HG03159 (cell line): ENCODE measurements at regions not wholly inside any gene's neighbourhood (a gene's known extent, or its start where the extent isn't known, plus 50 kb on each side); places are given as distances from the start of the nearest gene placed in this dataset.
"Not testable (repeated sequence)": the region's sequence is repeated elsewhere in the genome, so short reads cannot be mapped to it uniquely, and the experiment has no call there.

Experiments
- ATAC-seq: cut with Tn5 transposase; IDR thresholded peaks from one replicate; pipeline ENCODE4 v1.9.1; 2021; ENCODE audit warnings: mild to moderate bottlenecking, moderate library complexity; ENCODE audit not compliant: unreplicated experiment

DNA sequence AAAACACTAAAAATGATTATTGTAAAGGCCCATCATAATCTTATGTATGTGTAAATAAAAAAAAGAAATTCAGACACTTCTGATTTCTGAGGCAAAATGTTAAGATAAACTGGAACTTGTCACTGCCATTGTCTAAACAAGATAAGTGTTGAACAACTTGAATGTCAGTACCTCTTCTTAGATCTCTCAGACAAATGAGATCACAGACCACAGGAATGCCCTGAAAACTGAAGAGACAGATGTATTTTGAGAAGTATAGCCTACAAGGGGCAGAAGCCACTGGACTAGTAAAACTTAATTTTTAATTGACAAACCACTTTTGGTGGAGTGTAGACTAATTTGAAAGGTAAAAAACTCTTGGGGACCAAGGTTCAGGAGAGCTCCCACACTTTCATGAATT is 375.5 kb upstream of the SLITRK5 start:
- no peak for ATAC-seq

GRCh38 chr13:87302034-87302433 is 369.1 kb upstream of the SLITRK5 start:
- no peak for ATAC-seq

DNA sequence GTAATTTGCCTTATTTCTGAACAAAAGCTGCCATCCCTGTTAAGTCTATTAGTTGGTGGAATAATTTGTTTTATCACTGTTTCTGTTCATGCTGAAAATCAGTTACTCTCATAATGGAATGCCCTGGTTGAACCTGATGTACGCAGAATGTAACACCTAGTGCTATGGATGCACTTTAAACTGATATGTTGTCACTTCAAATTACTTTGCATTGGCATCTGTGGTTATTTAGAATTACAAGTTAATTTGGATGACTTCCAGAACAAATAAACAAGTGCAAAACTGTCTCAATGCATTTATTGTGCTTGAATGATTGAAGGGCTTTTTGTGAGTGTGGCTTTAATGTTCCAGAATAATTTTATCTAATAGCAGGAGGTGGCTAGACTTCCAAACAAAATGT is 368.2 kb upstream of the SLITRK5 start:
- no peak for ATAC-seq

DNA sequence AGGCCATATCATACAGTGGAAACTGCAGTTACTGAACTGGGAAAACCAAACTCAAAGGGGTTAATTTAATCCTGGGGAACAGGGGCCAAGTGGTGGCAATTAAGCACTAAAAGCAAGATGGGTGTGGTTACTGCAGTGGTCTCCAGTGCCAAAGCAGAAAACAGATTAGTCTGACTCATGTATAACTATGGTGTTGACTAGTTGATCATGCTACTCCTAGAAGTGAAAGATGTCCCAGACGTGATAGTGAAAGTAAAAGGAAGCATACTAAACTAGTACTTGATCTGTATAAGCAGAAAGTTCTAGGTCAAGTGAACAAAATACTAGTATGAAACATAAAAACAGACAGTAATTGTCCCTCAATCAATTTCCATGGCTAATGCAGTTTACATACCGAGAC is 360.0 kb upstream of the SLITRK5 start:
- no peak for ATAC-seq

DNA sequence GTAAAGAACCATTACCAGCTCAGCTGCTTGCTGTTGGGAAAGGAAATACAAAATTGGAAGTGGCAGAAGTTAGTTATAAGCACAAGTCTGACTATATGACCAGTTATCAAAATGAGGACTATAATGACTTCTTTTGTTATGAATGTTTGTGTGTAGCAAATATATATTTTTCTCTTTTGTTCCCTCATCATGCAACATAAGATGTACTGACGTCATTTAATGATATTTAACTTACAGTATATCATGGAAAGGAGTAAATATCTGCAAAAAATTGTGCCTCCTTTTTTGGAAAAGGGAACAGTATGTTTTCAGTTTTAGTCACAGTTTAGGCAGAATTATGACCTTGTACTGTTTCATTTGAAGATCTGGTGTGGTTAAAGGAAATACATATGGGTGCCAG is 356.3 kb upstream of the SLITRK5 start:
- ATAC-seq = no peak

DNA sequence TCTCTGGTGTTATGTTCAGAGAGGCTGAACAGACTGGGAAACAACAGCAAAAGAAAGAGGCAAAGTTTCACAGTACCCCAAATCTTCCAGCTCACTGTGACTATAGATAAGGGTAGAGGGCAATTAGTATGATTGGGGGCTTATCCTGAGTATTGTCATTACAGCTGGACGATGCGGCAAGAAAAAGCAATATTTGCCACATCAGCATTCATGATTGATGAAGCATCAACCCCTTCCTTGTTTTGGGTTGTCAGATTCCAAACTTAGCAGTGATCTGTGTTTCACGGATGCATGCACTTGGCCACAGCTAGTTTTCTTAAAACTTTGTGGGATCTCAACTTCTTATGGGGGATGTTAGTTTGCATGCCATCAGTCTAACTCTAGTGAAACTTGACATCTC is 348.8 kb upstream of the SLITRK5 start:
- no peak for ATAC-seq

DNA sequence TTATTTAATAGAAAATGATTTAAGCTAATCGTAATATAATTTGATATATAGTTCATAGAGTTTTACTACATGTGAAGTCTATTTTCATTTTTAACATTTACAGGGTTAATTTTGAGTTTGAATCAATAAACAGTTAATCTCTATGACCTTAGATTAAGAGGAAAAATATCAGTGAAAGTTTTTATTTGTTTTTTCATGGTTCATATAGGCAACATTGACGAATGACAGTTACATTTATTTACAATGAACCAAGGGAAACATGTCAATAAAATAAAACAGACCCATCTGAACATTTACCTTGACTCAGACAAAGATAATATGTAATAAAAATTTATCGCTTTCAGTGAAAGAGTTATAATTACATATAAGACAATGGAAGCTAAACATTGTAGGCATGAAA is 346.6 kb upstream of the SLITRK5 start:
- ATAC-seq = no peak

GRCh38 chr13:87331178-87331577 is 340.0 kb upstream of the SLITRK5 start:
- no peak for ATAC-seq

DNA sequence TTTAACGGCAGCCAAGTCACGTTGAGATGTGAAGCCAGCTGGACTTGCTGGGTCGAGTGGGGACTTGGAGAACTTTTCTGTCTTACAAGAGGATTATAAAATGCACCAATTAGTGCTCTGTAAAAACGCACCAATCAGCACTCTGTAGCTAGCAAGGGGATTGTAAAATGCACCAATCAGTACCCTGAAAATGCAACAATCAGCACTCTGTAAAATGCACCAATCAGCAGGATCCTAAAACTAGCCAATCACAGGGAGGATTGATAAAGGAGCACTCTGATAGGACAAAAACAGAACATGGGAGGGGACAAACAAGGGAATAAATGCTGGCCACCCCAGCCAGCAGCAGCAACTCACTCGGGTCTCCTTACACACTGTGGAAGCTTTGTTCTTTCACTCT is 337.6 kb upstream of the SLITRK5 start:
- no peak for ATAC-seq

- ATAC-seq = no peak
Observed at GRCh38 chr13:87334176-87334575, 337.0 kb upstream of the SLITRK5 start.

- not testable (repeated sequence) for ATAC-seq
Observed at GRCh38 chr13:87336346-87336889, 334.8 kb upstream of the SLITRK5 start.

- no peak for ATAC-seq
Observed at GRCh38 chr13:87344176-87344575, 327.0 kb upstream of the SLITRK5 start.

DNA sequence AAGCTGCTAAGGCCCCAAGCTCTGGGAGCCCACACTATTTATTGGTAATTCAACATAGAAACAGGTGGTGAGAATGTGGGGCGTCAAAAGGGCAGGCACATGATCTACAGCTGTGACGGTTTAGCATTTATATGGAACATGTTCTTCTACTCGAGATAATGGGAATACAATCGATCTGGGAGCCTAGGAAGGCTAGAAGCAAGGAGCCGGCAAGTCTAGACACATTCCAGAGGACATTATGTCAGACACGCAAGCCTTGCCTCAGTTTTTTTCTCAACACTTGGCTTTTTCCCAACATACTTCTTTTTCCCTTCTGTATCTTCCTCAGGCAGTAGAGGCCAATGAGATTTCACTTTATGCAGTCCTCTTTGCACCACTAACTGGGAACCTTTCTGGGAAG is 315.7 kb upstream of the SLITRK5 start:
- ATAC-seq = no peak

DNA sequence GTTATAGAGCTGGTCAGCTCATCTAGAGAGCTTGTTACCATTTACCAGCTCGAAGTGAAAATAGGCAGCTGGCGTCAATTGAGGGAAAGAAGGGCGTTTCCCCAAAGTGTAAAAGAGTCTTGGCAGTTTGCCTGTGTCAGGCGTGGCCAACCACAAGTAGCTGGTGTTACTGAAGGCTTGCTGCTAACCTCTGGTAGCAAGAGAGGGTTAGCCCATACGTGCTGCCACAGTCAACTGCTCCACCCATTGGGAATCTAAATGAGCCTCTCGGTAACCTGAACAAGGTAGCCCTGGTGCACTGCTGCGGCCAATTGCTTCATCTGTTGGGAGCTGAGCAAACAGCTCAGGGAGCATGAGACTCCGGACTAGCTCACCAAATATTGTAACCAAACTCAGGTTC is 314.9 kb upstream of the SLITRK5 start:
- no peak for ATAC-seq

DNA sequence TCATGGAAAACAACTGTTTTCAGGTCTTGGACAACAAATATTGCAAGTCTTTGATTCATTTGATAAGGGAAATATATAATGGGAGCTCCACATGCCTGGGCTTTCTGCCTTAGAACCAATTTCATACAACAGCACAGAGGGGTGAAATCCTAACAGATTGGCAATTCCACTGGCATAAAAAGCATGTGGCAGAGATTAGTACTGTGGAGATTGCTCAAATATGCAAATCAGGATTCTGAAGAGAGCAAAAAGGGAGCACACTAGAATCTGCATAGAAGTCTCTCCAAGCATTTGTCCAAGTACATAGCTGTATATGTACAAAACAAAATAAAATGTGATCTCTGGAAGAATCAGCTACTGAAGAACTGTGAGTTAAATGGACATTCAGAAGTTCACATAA is 312.9 kb upstream of the SLITRK5 start:
- no peak for ATAC-seq

- no peak for ATAC-seq
Observed at GRCh38 chr13:87361216-87361615, 310.0 kb upstream of the SLITRK5 start.

GRCh38 chr13:87368639-87369038 is 302.5 kb upstream of the SLITRK5 start:
- ATAC-seq = no peak

GRCh38 chr13:87376081-87376480 is 295.1 kb upstream of the SLITRK5 start:
- ATAC-seq = no peak

DNA sequence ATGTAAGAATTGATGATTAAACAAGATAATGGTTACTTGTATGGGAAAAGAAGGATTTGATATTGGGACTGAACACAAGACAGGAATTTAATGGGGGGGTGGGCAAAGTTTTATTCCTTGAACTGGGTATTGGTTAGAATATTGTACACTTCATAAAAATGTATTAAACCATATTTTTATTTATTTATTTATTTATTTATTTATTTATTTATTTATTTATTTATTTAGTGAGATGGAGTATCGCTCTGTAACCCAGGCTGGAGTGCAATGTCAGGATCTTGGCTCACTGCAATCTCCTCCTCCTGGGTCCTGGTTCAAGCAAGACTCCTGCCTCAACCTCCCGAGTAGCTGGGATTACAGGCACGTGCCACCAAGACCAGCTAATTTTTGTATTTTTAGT is 287.1 kb upstream of the SLITRK5 start:
- no peak for ATAC-seq

DNA sequence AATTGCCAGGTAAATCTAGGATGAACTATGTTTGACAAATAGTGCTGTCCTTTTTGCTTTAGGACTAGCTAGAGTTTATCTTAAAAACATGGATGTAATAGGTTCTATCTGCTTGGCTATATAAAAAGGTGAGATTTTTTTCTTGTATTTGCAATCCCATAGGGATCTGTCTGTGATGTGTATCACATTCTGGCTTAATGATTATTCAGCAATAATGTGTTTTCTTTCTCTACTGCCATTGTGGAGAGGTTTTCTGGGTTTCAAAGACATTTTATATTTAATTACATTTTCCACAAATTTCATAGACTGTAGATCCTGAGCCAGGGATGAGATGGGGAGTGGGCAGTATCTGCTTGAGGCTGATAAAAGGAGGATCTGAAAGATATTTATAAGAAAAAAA is 277.8 kb upstream of the SLITRK5 start:
- no peak for ATAC-seq

DNA sequence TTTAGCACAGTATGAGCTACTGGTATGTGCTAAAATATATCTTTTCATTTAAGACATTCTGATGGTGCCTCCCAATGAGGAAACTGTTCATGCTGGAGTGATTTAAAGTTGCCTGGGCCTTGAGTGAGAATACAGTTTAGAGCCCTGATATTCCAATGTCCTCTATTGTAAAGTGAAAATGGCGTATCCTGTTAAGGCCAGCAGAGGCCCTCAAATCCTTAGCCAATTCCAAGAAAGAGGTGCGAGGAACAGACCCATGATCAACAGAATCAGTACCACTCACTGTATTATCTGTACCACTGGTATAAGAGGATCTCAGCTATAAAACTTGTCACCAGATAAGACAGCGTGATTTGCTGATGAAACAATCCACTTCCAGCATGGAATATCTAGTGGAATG is 273.1 kb upstream of the SLITRK5 start:
- ATAC-seq = no peak

DNA sequence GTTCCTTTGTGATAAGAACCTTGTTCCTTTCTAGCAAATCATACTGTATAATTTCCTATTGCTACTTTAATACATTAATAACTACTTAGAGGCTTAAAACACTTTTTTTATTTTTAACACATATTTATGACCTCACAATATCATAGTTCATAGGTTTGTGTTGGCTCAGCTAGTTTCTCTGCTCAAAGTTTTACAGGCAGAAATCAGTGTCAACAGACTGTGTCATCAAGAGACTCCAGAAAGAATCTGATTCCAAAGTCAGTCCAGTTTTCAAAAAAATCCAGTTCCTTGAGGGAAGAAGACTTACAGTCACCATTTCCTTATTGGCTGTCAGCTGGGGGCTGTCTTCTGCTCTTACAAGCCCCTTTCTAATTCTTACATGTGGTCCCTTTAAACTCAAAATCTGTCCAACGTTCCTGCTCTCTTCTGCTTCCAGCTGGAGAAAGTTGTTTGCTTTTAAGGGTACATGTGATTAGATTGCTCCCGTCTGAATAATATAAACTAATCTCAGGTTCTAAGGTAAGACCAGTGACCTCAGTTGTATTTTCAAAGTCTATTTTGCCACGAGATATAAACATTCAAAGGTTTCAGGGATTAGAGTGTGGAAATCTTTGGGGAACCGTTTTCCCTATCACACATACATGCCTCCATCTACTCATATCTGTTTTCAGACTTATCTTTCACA is 267.3 kb upstream of the SLITRK5 start:
- no peak for ATAC-seq

GRCh38 chr13:87426742-87427141 is 244.4 kb upstream of the SLITRK5 start:
- no peak for ATAC-seq
